H9 (cell line): ENCODE measurements at regions not wholly inside any gene's neighbourhood (a gene's known extent, or its start where the extent isn't known, plus 50 kb on each side); places are given as distances from the start of the nearest gene placed in this dataset.

Experiments
- DNase-seq: peaks from one replicate; pipeline ENCODE4 v3.0.0-alpha.2; 2017
- H2AFZ ChIP-seq: one replicate; pipeline ENCODE4 v1.6.1; 2013; ENCODE audit warnings: mild to moderate bottlenecking, low read length, control low read depth, moderate library complexity
- H2AK5ac ChIP-seq: 2 replicates; pipeline ENCODE4 v1.6.1; 2013; ENCODE audit warnings: low read length, control low read depth, mixed read lengths; ENCODE audit not compliant: insufficient read length
- H2BK120ac ChIP-seq: one replicate; pipeline ENCODE4 v1.6.1; 2013; ENCODE audit warnings: low read depth, mild to moderate bottlenecking, low read length, control low read depth, inconsistent platforms; ENCODE audit not compliant: poor library complexity, severe bottlenecking
- H2BK12ac ChIP-seq: 2 replicates; pipeline ENCODE4 v1.6.1; 2013; ENCODE audit warnings: low read length, control low read depth, mixed read lengths, low read depth; ENCODE audit not compliant: insufficient read length
- H2BK15ac ChIP-seq: 2 replicates; pipeline ENCODE4 v1.6.1; 2013; ENCODE audit warnings: low read depth, low read length, control low read depth
- H2BK20ac ChIP-seq: one replicate; pipeline ENCODE4 v1.6.1; 2013; ENCODE audit warnings: low read depth, mild to moderate bottlenecking, low read length, control low read depth, inconsistent platforms; ENCODE audit not compliant: poor library complexity, severe bottlenecking
- H2BK5ac ChIP-seq: 2 replicates; pipeline ENCODE4 v1.6.1; 2013; ENCODE audit warnings: low read length, control low read depth, mixed read lengths; ENCODE audit not compliant: insufficient read length
- H3K14ac ChIP-seq: 2 replicates; pipeline ENCODE4 v1.6.1; 2013; ENCODE audit warnings: low read length, control low read depth; ENCODE audit not compliant: insufficient read depth
- H3K18ac ChIP-seq: 2 replicates; pipeline ENCODE4 v1.6.1; 2013; ENCODE audit warnings: low read depth, mild to moderate bottlenecking, mixed read lengths, low read length, control low read depth; ENCODE audit not compliant: insufficient read length
- H3K23ac ChIP-seq: 2 replicates; pipeline ENCODE4 v1.6.1; 2013; ENCODE audit warnings: low read length, control low read depth, mixed read lengths, low read depth; ENCODE audit not compliant: insufficient read length
- H3K23me2 ChIP-seq: 2 replicates; pipeline ENCODE4 v1.6.1; 2013; ENCODE audit warnings: low read depth, mild to moderate bottlenecking, mixed read lengths, low read length, control low read depth; ENCODE audit not compliant: insufficient read length, poor library complexity, severe bottlenecking
- H3K27ac ChIP-seq: 2 replicates; pipeline ENCODE4 v1.5.1; 2013; ENCODE audit warnings: low read length, control low read depth, mixed read lengths, low read depth; ENCODE audit not compliant: insufficient read length
- H3K27me3 ChIP-seq: 2 replicates; pipeline ENCODE4 v1.6.1; 2013; ENCODE audit warnings: low read length, control low read depth, inconsistent platforms; ENCODE audit not compliant: insufficient read depth
- H3K4ac ChIP-seq: 2 replicates; pipeline ENCODE4 v1.6.1; 2013; ENCODE audit warnings: low read depth, mild to moderate bottlenecking, control low read depth, inconsistent platforms, low read length, moderate library complexity
- H3K4me1 ChIP-seq: 2 replicates; pipeline ENCODE4 v1.6.1; 2013; ENCODE audit warnings: low read length, control low read depth, inconsistent platforms; ENCODE audit not compliant: insufficient read depth
- H3K4me2 ChIP-seq: 2 replicates; pipeline ENCODE4 v1.6.1; 2013; ENCODE audit warnings: low read length, control low read depth, mixed read lengths; ENCODE audit not compliant: insufficient read length, insufficient read depth
- H3K56ac ChIP-seq: 2 replicates; pipeline ENCODE4 v1.6.1; 2013; ENCODE audit warnings: low read depth, mild to moderate bottlenecking, mixed read lengths, low read length, control low read depth; ENCODE audit not compliant: insufficient read length
- H3K79me1 ChIP-seq: 2 replicates; pipeline ENCODE4 v1.6.1; 2013; ENCODE audit warnings: low read depth, mild to moderate bottlenecking, moderate library complexity, low read length, control low read depth, inconsistent platforms; ENCODE audit not compliant: insufficient read depth, poor library complexity, severe bottlenecking
- H3K79me2 ChIP-seq: 2 replicates; pipeline ENCODE4 v1.6.1; 2013; ENCODE audit warnings: low read length, control low read depth, inconsistent platforms; ENCODE audit not compliant: insufficient read depth
- H3K9ac ChIP-seq: 2 replicates; pipeline ENCODE4 v1.6.1; 2013; ENCODE audit warnings: low read length, control low read depth, mixed read lengths; ENCODE audit not compliant: insufficient read length; ENCODE audit errors: extremely low read depth
- H3K9me3 ChIP-seq: one replicate; pipeline ENCODE4 v1.6.1; 2013; ENCODE audit warnings: low read depth, low read length, inconsistent platforms; ENCODE audit not compliant: control insufficient read depth
- H3T11ph ChIP-seq: one replicate; pipeline ENCODE4 v1.6.1; 2013; ENCODE audit warnings: mild to moderate bottlenecking, low read length, control low read depth, inconsistent platforms
- H4K20me1 ChIP-seq: one replicate; pipeline ENCODE4 v1.6.1; 2013; ENCODE audit not compliant: control insufficient read depth, insufficient read length, insufficient read depth
- H4K5ac ChIP-seq: 2 replicates; pipeline ENCODE4 v1.6.1; 2013; ENCODE audit warnings: low read depth, mild to moderate bottlenecking, mixed read lengths, low read length, control low read depth; ENCODE audit not compliant: insufficient read length
- H4K8ac ChIP-seq: replicated peaks from 2 replicates; pipeline ENCODE4 v1.6.1; 2013; ENCODE audit warnings: low read length, control low read depth, mixed read lengths, low read depth; ENCODE audit not compliant: insufficient read length
- H4K91ac ChIP-seq: 2 replicates; pipeline ENCODE4 v1.6.1; 2013; ENCODE audit warnings: low read depth, mild to moderate bottlenecking, moderate library complexity, mixed read lengths, low read length, control low read depth; ENCODE audit not compliant: insufficient read length
- H3K27ac Mint-ChIP-seq, 3 experiments: 2 replicates in 2 of 3; 3 replicates in 1 of 3; pipeline ENCODE4 v1.8.0; 2020 to 2021; ENCODE audit warnings: mixed read lengths in 3 of 3, mild to moderate bottlenecking in 1 of 3, moderate library complexity in 1 of 3
- H3K27me3 Mint-ChIP-seq: 2 replicates; pipeline ENCODE4 v1.8.0; 2021; ENCODE audit warnings: low read depth, mild to moderate bottlenecking, moderate library complexity, mixed read lengths
- H3K36me3 Mint-ChIP-seq, 3 experiments: 2 replicates in 2 of 3; 3 replicates in 1 of 3; pipeline ENCODE4 v1.8.0; 2020 to 2021; ENCODE audit warnings: low read depth in 3 of 3, mixed read lengths in 3 of 3; ENCODE audit not compliant: insufficient read depth in 1 of 3
- H3K4me1 Mint-ChIP-seq, 2 experiments: 2 replicates each; pipeline ENCODE4 v1.8.0; 2020; ENCODE audit warnings: mixed read lengths in 2 of 2
- H3K4me3 Mint-ChIP-seq, 2 experiments: 2 replicates in 1 of 2; 3 replicates in 1 of 2; pipeline ENCODE4 v1.8.0; 2020 to 2021; ENCODE audit warnings: mild to moderate bottlenecking in 2 of 2, mixed read lengths in 2 of 2, moderate library complexity in 1 of 2
- H3K9me3 Mint-ChIP-seq, 2 experiments: 2 replicates in 1 of 2; 3 replicates in 1 of 2; pipeline ENCODE4 v1.8.0; 2020; ENCODE audit warnings: mild to moderate bottlenecking in 2 of 2, mixed read lengths in 2 of 2, moderate library complexity in 1 of 2
- CTCF ChIP-seq: fragments of 200-600 bp; sonication (generic); conservative IDR thresholded peaks from 3 replicates; pipeline ENCODE4 v1.8.0; 2021; ENCODE audit warnings: antibody characterized with exemption, mild to moderate bottlenecking
- WGBS: extraction: QIAGEN DNeasy Blood & Tissue Kit; methylation state at CpG from one replicate; pipeline ENCODE4 v1.1.7; 2013; ENCODE audit warnings: missing lambda C conversion rate, low lambda C conversion rate, mixed read lengths; ENCODE audit not compliant: insufficient read length; ENCODE audit errors: extremely low coverage; 5-methylcytosine and 5-hydroxymethylcytosine counted together

- no peak overlapping the region for H3K56ac ChIP-seq
- no peak overlapping the region for H3K27ac Mint-ChIP-seq
- H3K4me1 Mint-ChIP-seq = peaks cover 25 to 27% of the 10 kb centered on the region in 2 experiments
- no peak overlapping the region for H3K4ac ChIP-seq
- peaks cover 58% of the 10 kb centered on the region for H3K27me3 Mint-ChIP-seq
- H3K9ac ChIP-seq = no peak overlapping the region
- no peaks in the 10 kb centered on the region for H3K36me3 Mint-ChIP-seq
- H2BK20ac ChIP-seq = no peak overlapping the region
- H3K79me1 ChIP-seq = no peaks in the 10 kb centered on the region
- no peak overlapping the region for H2AFZ ChIP-seq
- no peak overlapping the region for H3T11ph ChIP-seq
- H4K5ac ChIP-seq = no peak overlapping the region
- H2BK5ac ChIP-seq = no peak overlapping the region
- no peaks in the 10 kb centered on the region for H3K27me3 ChIP-seq
- no peak for TF ChIP-seq CTCF
- no peak overlapping the region for H2AK5ac ChIP-seq
- no peak overlapping the region for H4K8ac ChIP-seq
- no peak overlapping the region for H2BK120ac ChIP-seq
- H3K18ac ChIP-seq = no peak overlapping the region
- H3K23me2 ChIP-seq = no peaks in the 10 kb centered on the region
- H3K4me3 Mint-ChIP-seq = no peak overlapping the region
- H3K9me3 Mint-ChIP-seq = no peaks in the 10 kb centered on the region; a peak in 1 of 5 replicates
- peaks cover 3% of the 10 kb centered on the region; the same call in 1 of the 2 replicates for H3K4me1 ChIP-seq
- no peaks in the 10 kb centered on the region for H4K20me1 ChIP-seq
- H2BK12ac ChIP-seq = no peak overlapping the region
- H4K91ac ChIP-seq = no peak overlapping the region
- no peak overlapping the region for H3K23ac ChIP-seq
- H3K27ac ChIP-seq = no peak overlapping the region
- no peaks in the 10 kb centered on the region for H3K79me2 ChIP-seq
- no peak overlapping the region for H3K14ac ChIP-seq
- no peak overlapping the region for H2BK15ac ChIP-seq
- WGBS = no CpG with 5 or more reads among the region's 8 CpGs
- no peak overlapping the region for H3K4me2 ChIP-seq
- DNase-seq = no peak
- no peaks in the 10 kb centered on the region for H3K9me3 ChIP-seq
Observed at GRCh38 chr6:40799296-40800140, 212.4 kb upstream of the LRFN2 start.
